RCC 7860 (cell line): ENCODE measurements at regions not wholly inside any gene's neighbourhood (a gene's known extent, or its start where the extent isn't known, plus 50 kb on each side); places are given as distances from the start of the nearest gene placed in this dataset.

ENCODE experiments used
- DNase-seq: peaks from one replicate; pipeline ENCODE4 v3.0.0-alpha.2; 2015; ENCODE audit warnings: low spot score
- FAIRE-seq: peaks from 2 replicates; lab custom pipeline; 2012; peaks lifted over from hg19 to GRCh38; lab: Jason Lieb, UNC

DNA sequence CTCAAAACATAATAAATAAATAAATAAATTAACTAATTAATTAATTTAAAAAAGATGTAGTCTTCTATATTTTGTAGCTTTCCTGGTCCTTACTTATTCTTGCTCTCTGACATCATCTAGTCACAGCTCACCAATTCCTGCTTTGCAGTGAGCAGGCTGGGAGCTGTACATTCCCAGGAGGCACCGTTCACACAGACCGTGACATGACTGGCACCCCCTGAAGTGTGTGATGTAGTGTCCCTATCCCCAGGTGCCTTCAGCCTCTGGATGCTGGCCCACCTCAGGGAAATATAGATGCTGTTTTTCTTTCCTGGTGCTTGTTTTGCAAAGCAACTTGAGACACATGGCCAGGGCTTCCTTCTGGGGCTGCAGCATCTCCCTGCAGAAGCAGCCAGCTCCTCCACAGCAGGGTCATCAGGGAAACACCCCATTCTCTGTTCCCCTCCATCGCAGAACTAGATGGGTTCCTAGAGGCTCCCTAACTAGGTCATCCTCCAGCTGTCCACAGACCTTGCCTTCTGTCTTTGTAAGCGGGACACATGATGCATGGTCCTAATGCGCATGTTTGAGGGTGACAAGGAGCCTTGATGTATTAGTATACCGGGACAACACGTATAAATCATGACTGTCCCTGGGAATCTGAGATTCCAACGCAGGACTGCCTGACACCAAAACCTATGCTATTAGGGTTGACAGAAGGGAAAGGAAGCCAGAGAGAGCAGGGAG lies 76.4 kb downstream of the RHOB start:
- no peak for FAIRE-seq
- peak; percentile 25 for DNase-seq

- FAIRE-seq (no peak), DNase-seq (no peak)
Observed at GRCh38 chr2:20523799-20524187, 76.9 kb downstream of the RHOB start.

DNA sequence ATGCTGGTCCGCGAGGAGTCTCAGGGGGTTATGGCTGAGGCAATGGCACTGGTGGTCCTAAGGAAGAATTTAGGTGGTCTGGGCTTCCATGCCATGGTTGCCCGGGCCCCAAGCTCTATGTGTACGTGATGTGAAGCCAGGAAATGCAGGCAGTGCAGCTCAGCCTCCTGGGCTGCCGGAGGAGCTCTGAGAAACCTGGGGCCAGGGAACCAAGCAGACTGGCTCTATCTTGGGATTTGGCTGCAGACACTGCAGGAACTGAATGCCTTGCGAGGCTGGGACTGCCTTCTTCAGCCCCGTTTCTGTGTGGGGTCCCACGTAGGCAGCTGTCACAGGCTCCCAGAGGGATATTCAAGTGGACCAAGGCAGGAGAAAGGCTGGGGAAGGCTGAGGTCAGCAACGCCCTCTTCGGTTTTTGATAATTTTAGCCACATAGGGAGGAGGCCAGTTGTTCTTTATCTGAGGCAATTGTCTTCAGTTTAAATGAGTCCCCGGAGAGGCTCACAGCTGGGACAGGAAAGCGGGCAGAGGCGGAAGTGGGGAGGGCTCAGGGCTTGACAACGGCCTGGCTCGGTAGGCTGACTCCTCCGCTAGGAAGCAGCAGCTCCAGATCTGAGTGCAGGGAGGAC lies 77.7 kb downstream of the RHOB start:
- DNase-seq, result no peak
- FAIRE-seq, result no peak

- DNase-seq, result peak; percentile 14
- FAIRE-seq, result no peak
Observed at GRCh38 chr2:20525041-20526035, 78.5 kb downstream of the RHOB start.

DNA sequence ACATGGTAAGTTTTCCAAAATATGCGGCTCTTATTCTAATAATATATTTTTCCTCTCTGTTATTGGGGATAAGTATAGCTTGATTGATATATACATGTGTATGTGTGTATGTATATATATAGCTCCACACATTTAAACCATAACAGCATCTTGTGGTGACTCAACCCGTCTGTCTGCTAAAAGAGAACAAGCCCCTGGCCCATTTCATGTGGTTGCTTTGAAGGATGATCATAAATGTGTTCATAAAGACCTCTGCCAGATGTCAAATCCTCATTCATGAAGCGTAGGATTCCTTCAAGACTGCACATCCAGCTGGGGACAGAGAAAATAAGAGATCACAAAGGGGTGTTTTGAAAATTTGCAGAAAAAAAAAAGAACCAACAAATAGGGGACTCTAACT lies 79.3 kb downstream of the RHOB start:
- FAIRE-seq (no peak), DNase-seq (no peak)

- no peak for DNase-seq
- FAIRE-seq, result no peak
Observed at GRCh38 chr2:20526708-20527107, 79.8 kb downstream of the RHOB start.

- no peak for FAIRE-seq
Observed at GRCh38 chr2:20528713-20529112, 81.8 kb downstream of the RHOB start.

GRCh38 chr2:20530520-20530919 lies 83.6 kb downstream of the RHOB start:
- FAIRE-seq (no peak), DNase-seq (no peak)

More at GRCh38 chr2:20528713-20529112, 81.8 kb downstream of the RHOB start:
- no peak for DNase-seq

- FAIRE-seq (no peak), DNase-seq (no peak)
Observed at GRCh38 chr2:20531633-20532262, 84.9 kb downstream of the RHOB start.

DNA sequence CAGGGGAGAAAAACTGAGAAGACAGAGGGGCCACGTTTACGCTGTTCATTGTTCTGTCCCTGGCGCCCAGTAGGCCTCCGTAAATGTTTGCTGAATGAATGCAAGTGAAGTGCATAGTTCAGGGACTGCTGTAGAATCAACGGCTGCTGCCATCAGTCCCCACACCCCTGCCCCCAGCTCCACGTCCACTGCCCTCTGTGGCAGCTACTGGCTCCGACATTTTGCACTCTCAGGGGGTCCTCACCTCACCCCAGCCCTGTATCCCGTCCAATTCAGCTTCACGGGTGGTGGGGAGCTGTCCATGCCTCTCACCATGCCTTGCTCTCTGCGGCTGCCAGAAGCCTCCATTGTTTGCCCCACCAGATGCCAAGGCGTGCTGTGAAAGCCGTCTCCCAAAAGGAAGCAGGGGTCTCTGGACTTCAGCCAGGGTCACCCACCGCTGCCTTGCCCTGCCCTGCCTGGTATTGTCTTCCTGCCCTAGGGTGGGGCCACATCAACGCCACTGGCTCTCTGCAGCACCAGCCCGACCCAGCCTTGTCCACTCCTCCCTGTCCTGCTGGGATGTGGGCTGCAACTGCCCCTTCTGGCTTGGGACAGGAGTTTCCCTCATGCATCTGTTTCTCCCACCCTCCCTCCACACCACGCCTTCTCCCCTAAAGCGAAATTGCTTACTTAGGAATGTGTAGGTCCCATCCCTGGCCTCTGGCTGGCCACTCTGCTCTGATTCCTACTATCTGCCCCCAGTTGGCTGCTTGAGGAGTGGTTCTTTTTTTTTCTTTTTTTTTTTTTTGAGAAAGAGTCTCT lies 86.0 kb downstream of the RHOB start:
- FAIRE-seq, result no peak
- no peak for DNase-seq

DNA sequence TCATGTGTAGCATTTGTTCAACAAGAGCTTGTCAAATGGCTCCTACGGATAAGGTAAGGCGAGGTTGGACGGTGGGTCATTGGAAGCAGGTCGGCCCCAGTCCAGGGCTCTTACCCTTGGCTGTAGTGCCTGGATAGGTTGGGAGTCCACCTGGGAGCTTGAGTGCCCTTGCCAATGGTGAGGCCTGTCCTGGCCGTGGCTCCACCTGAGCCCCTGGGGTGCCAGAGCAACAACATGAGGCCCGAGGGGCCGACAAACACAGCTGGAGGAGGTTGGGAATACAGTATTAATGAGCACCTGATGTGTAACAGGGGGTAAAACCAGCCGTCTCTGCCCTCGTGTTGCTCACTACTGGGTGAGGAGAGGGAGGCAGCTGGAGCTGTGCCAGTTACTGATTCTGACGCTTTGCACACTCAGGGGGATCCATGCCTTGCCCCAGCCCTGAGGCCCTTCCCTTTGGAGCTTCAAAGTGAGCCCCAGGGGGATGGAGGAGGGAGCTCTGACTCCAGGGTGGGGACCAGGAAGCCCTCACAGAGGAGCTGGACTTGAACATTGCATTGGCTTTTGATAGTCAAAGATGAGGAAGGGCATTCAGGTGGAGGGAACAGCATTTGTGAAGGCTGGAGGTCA lies 87.2 kb downstream of the RHOB start:
- DNase-seq (no peak), FAIRE-seq (no peak)

DNA sequence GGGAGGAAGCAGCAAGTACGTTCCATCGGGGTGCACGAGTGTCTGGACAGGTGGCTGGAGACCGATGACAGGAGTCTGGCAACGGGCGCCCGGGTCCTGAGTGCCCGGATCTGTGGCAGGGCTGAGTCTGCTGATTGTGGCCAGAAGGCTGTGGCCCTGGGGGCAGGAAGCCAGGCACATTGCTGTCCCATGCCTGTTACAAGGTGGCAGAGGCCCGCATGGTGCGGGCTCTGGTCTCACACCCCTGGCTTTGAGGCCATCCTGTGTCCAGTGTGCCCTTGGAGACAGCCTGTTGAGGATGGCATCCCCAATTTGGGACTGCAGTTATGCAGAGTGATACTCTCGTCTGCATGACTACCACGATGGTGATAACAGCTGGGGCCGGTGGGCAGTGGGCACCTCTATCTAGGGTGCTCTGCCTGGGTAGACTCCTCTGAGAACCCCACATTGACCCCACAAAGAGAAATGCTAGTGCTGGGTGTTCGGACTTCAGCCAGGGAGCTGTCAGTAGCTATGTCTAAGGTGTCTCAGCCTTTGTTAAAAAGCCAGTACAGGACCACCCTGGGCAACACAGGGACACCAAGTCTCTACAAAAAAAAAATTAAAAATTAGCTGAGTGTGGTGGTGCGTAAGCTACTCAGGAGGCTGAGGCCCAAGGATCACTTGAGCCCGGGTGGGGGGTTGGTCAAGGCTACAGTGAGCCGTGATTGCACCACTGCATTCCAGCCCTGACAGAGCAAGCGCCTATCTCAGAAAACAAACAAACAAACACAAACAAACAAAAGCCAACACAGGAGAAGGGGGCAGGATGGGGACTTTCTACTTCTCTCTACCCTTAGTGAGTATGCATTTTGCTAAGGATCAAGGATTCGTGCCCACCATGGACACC lies 88.3 kb downstream of the RHOB start:
- DNase-seq (no peak), FAIRE-seq (no peak)

DNA sequence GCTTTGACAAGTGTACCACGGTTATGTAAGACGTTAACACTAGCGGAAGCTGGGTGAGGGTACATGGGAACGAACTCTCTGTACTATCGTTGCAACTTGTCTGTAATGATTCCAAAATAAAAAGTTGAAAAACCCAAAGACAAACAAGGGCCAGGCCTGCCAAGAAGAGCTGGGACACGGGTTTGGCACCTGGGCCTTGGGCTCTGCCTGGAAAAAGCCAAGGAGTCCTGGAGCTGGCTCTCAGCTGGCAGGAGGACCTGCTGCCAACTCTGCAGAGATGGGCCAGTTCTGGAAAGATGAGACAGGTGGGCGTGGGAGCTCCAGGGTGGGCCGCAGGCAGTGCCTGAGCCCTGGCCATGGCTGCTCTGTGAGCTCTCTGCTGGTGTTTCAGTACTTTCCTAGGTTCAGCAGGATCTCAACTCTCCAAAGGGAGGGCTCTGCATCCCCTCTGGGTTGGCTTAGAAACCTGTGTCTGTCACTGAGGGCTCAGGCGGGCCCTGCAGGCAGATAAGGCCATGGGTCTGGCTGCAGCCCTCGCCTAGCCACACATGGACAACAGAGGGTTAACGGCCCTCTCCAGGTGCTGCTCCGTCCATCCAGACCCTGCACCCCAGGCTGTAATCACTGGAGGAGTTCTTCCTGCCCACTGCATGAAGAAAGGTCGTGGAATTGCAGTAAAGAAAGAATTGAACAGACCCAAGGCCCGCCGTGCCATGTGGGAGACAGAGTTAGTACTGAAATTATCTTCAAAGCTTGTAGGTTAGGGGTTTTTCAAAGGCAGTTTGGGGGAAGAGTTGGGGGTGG lies 89.9 kb downstream of the RHOB start:
- no peak for FAIRE-seq
- DNase-seq, result no peak

DNA sequence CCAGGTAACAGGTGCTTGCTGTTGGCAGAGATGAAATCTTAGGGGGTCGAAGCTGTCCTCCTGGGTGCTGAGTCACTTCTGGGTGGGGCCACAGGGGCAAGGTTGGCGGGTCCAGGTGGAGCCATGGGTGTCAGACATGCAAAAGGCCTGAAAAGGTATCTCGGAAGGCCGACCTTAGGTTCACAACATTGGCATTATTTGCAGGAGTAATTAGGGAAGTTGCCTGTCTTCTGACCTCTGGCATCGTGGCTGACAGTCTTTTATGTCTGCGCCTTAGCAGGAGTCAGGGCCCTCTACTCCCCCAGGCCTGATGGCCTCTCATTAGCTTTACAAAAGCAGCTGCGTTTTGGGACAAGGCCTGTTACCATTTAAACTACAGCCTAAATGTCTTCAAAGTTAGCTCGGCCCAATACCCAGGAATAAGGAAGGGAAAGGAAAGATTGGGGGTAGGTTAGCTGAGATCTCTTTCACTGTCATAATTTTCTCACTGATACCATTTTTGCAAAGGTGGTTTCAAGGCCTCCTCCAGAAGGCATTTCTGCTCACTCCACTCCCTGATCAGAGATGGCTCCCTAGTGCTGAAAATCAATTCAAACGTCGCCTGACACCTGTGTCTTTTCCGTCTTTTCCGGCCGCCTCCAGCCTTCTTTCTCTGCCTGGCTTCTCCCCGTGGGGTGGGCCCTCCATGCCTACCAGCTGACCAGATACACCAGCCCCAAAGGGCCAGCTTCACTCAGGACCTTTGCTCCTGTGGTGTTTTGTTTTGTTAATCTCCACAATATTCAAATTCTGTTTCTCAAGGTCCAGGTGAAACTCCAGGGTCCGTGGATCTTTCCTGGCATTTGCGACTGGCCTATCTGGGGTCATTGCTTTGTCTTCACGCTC lies 90.8 kb downstream of the RHOB start:
- DNase-seq (no peak), FAIRE-seq (no peak)

- DNase-seq (no peak), FAIRE-seq (no peak)
Observed at GRCh38 chr2:20538308-20539132, 91.6 kb downstream of the RHOB start.

DNA sequence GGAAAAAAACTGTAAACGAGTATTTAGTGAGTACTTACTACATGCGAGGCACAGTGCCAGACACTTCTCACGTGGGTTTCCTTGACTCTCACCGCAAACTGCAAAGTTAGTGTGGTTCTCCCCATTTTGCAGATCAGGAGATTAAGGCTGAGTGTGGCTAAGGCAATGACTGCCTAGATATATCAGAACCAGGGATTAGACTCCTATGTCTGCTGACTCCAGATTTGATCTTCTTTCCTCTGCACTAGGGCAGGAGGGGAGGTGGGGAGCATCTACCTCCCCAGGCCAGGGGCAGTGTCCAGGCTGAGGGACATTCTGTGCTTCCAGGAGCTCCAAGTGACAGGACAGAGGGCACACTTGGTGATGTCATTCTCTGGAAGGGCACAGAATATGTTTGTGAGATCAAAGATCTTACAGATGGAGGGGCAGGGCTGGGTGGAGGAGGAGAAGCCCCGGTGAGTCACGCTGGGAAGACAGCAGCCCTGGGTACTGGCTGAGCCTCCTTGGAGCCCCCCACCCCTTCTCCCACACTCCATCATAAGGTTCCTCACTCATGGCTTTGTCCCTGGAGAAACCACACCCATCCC lies 92.4 kb downstream of the RHOB start:
- no peak for DNase-seq
- no peak for FAIRE-seq
